Stimulated activated naive B cell treated with anti-CD40 and anti-IgM and Interleukin-4, amounts not matched to agents 10 μg/mL and 1 μg/mL and 100 μg/mL, for 72 hours (primary cell): ENCODE measurements at regions not wholly inside any gene's neighbourhood (a gene's known extent, or its start where the extent isn't known, plus 50 kb on each side); places are given as distances from the start of the nearest gene placed in this dataset.

Source experiments
- ATAC-seq, 2 donors: fragments of 150-1000 bp; cut with Tn5 transposase; replicated peaks; 2 replicates each; pipeline ENCODE4 v1.10.0; 2021; ENCODE audit warnings: moderate library complexity in 1 of 2
- DNase-seq: peaks from one replicate; pipeline ENCODE4 v3.0.0; 2021
- H3K27ac Mint-ChIP-seq: one replicate; pipeline ENCODE4 v1.8.0; 2022; ENCODE audit warnings: mild to moderate bottlenecking, mixed read lengths
- H3K27me3 Mint-ChIP-seq, 2 donors: one replicate each; pipeline ENCODE4 v1.8.0; 2022; ENCODE audit warnings: mixed read lengths in 2 of 2
- H3K36me3 Mint-ChIP-seq, 2 donors: one replicate each; pipeline ENCODE4 v1.8.0; 2022; ENCODE audit warnings: mixed read lengths in 2 of 2, mild to moderate bottlenecking in 1 of 2
- H3K4me1 Mint-ChIP-seq, 2 donors: one replicate each; pipeline ENCODE4 v1.8.0; 2022; ENCODE audit warnings: mixed read lengths in 2 of 2, mild to moderate bottlenecking in 1 of 2
- H3K4me3 Mint-ChIP-seq, 2 donors: one replicate each; pipeline ENCODE4 v1.8.0; 2022; ENCODE audit warnings: mild to moderate bottlenecking in 2 of 2, mixed read lengths in 2 of 2, moderate library complexity in 1 of 2
- H3K9me3 Mint-ChIP-seq, 2 donors: one replicate each; pipeline ENCODE4 v1.8.0; 2022; ENCODE audit warnings: mixed read lengths in 2 of 2, mild to moderate bottlenecking in 1 of 2

GRCh38 chr10:84665211-84665610 lies 336.8 kb downstream of the CCSER2 start:
- Mint-ChIP-seq H3K4me3 (no peak overlapping the region), H3K27me3 (no peaks in the 10 kb centered on the region), H3K27ac (no peak overlapping the region), H3K36me3 (no peaks in the 10 kb centered on the region), H3K4me1 (no peaks in the 10 kb centered on the region), H3K9me3 (no peaks in the 10 kb centered on the region)
- DNase-seq: no peak
- no peak for ATAC-seq

- H3K4me1 Mint-ChIP-seq: no peaks in the 10 kb centered on the region
- no peak overlapping the region for H3K27ac Mint-ChIP-seq
- H3K9me3 Mint-ChIP-seq: peaks cover 0 to 1% of the 10 kb centered on the region in 2 donors
- DNase-seq (no peak), ATAC-seq (no peak)
- H3K27me3 Mint-ChIP-seq: no peaks in the 10 kb centered on the region
- H3K4me3 Mint-ChIP-seq: no peak overlapping the region
- no peaks in the 10 kb centered on the region for H3K36me3 Mint-ChIP-seq
Observed at GRCh38 chr10:84665883-84666463, 337.6 kb downstream of the CCSER2 start.

DNA sequence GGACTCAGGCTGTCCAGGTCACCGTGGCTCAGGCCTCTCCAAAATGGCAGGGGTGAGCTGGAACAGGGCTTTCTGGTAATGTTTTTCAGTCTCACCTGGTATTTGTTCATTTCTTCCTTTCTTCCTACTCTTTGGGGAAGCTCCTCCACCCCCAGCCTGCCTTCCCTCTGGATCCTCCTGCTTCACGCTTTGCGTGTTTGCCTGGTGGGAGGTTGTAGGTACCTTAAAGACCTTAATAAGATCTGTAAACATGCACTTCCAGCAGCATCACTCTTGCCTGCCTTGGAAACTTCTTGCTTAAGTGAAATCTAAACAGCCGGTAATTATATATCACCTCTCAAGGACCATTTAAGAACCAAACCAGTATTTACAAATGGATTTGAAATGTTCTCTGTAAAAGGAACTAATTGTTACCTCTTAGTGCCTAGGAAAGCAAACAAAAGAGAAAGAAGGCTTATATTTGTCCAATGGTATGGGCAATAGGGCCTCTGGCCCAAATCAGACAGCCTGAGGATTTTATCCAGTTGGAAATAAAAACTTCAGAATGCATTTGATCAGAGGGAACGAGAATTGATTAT lies 339.9 kb downstream of the CCSER2 start:
- Mint-ChIP-seq H3K27me3 (no peaks in the 10 kb centered on the region), H3K4me3 (no peak overlapping the region), H3K27ac (no peak overlapping the region), H3K4me1 (no peaks in the 10 kb centered on the region), H3K9me3 (peaks cover 0 to 1% of the 10 kb centered on the region in 2 donors), H3K36me3 (no peaks in the 10 kb centered on the region)
- DNase-seq: no peak
- no peak for ATAC-seq

DNA sequence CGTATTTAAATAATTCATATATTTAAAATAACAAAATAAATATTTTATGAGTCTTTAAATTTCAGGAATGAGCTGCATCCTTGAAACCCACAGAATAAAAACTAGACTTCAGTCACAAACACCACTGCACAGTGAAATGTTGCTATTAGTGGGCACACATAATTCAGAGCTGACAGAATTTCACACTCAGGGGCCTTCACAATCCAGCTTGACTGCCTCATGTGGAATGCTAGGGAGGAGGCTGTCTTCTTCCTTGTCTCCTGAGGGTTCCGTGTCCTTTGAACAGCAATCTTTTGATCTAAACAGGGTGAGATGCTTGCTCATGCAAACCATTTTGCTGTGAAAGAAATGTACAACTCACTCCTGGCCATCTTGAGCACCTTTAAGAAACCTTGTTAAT lies 346.7 kb downstream of the CCSER2 start:
- Mint-ChIP-seq H3K27ac (no peak overlapping the region), H3K36me3 (no peaks in the 10 kb centered on the region), H3K9me3 (peaks cover 0 to 4% of the 10 kb centered on the region in 2 donors), H3K4me1 (no peaks in the 10 kb centered on the region), H3K4me3 (no peak overlapping the region), H3K27me3 (no peaks in the 10 kb centered on the region)
- ATAC-seq: no peak
- DNase-seq: no peak

- Mint-ChIP-seq H3K27me3 (no peaks in the 10 kb centered on the region), H3K27ac (no peak overlapping the region), H3K4me3 (no peak overlapping the region), H3K9me3 (peaks cover 0 to 2% of the 10 kb centered on the region in 2 donors), H3K36me3 (no peaks in the 10 kb centered on the region), H3K4me1 (no peaks in the 10 kb centered on the region)
- DNase-seq: no peak
- no peak for ATAC-seq
Observed at GRCh38 chr10:84676536-84676935, 348.1 kb downstream of the CCSER2 start.

DNA sequence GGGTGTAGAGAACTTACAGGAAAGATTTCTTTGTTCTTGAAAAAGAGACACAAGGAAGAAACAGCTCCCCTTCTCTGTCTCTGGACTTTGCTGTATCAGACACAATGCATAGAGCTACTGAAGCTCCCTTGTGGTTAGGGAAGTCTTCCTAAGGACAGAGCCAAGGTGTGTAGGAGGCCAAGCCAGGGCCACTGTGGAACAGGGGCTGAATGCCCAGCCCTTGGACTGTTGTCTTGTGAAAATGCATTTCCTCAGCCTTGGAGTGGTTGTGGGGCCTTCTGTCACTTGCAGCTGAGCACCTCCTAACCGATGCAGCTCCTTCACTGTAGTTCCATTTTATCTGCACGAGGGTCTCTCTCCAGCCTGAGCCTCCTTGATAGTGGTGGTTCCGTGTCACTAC lies 353.4 kb downstream of the CCSER2 start:
- Mint-ChIP-seq H3K4me1 (no peaks in the 10 kb centered on the region), H3K27ac (no peak overlapping the region), H3K9me3 (no peaks in the 10 kb centered on the region), H3K36me3 (no peaks in the 10 kb centered on the region), H3K27me3 (no peaks in the 10 kb centered on the region), H3K4me3 (no peak overlapping the region)
- no peak for ATAC-seq
- no peak for DNase-seq

DNA sequence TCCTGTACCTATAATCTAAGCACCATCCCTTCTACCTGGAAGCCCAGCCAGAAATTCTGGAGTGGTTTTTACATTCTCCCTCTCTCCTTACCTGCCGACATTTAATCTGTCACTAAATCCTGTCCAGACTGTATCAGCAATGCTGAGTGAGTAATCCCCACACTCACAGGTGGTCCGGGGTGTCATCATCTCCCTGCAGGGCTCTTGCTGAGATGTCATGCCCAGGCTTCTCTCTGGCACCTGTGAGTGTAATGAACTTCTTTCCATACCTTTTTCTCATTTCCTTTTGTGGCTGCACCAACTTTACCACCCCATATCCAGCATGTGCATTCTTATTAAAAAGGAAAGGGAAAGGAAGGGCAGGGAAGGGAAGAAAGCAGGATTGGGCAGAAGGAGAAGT lies 355.2 kb downstream of the CCSER2 start:
- H3K27ac Mint-ChIP-seq: no peak overlapping the region

GRCh38 chr10:84683980-84684740 lies 355.8 kb downstream of the CCSER2 start:
- Mint-ChIP-seq H3K27me3 (no peaks in the 10 kb centered on the region), H3K4me3 (no peak overlapping the region), H3K36me3 (no peaks in the 10 kb centered on the region), H3K27ac (no peak overlapping the region), H3K9me3 (no peaks in the 10 kb centered on the region), H3K4me1 (no peaks in the 10 kb centered on the region)
- DNase-seq (no peak), ATAC-seq (no peak)

More for the DNA sequence above, 355.2 kb downstream of the CCSER2 start:
- ATAC-seq (no peak), DNase-seq (no peak)
- Mint-ChIP-seq H3K27me3 (no peaks in the 10 kb centered on the region), H3K4me3 (no peak overlapping the region), H3K36me3 (no peaks in the 10 kb centered on the region), H3K9me3 (no peaks in the 10 kb centered on the region), H3K4me1 (no peaks in the 10 kb centered on the region)

DNA sequence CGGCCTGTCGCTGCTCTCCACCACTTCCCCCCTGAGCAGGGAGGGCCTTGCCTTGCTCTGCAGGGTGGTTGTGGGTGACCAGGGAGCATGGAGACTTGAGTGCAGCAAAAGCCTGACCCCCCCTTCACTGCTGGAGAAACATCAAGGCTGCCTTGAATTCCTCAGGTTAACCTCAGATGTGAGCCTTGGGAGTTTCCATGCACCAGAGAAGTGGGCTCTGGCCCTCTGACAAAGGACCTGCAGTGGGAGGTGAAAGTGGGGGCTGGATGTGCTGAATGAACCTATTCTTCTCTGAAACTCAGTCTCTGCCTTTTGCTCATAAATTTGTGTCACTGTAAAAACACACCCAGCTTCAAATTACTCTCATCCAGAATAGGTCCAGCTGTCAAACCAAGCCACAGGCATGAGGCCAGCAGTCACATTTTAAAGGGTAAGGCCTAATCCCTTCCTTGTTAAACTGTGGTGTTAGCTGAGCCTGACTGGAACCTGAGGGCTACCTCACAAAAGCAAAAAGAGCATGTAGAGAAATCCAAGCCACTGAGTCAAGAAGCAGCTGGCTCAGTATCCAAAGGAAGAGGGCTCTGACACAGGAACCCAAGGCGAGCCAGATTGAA lies 356.8 kb downstream of the CCSER2 start:
- H3K27me3 Mint-ChIP-seq: no peaks in the 10 kb centered on the region
- H3K9me3 Mint-ChIP-seq: no peaks in the 10 kb centered on the region
- no peak overlapping the region for H3K4me3 Mint-ChIP-seq
- ATAC-seq: no peak
- H3K27ac Mint-ChIP-seq: no peak overlapping the region
- no peak for DNase-seq
- H3K4me1 Mint-ChIP-seq: no peaks in the 10 kb centered on the region
- no peaks in the 10 kb centered on the region for H3K36me3 Mint-ChIP-seq

- Mint-ChIP-seq H3K9me3 (peaks cover 4 to 8% of the 10 kb centered on the region in 2 donors), H3K27ac (no peak overlapping the region), H3K4me3 (no peak overlapping the region), H3K27me3 (no peaks in the 10 kb centered on the region), H3K4me1 (no peaks in the 10 kb centered on the region), H3K36me3 (no peaks in the 10 kb centered on the region)
- DNase-seq: no peak
- no peak for ATAC-seq
Observed at GRCh38 chr10:84693006-84693405, 364.6 kb downstream of the CCSER2 start.

GRCh38 chr10:84695902-84696301 lies 367.5 kb downstream of the CCSER2 start:
- no peaks in the 10 kb centered on the region for H3K36me3 Mint-ChIP-seq
- H3K4me1 Mint-ChIP-seq: no peaks in the 10 kb centered on the region
- H3K9me3 Mint-ChIP-seq: peaks cover 4 to 8% of the 10 kb centered on the region in 2 donors
- no peak overlapping the region for H3K27ac Mint-ChIP-seq
- DNase-seq (no peak), ATAC-seq (no peak)
- H3K27me3 Mint-ChIP-seq: no peaks in the 10 kb centered on the region
- no peak overlapping the region for H3K4me3 Mint-ChIP-seq

DNA sequence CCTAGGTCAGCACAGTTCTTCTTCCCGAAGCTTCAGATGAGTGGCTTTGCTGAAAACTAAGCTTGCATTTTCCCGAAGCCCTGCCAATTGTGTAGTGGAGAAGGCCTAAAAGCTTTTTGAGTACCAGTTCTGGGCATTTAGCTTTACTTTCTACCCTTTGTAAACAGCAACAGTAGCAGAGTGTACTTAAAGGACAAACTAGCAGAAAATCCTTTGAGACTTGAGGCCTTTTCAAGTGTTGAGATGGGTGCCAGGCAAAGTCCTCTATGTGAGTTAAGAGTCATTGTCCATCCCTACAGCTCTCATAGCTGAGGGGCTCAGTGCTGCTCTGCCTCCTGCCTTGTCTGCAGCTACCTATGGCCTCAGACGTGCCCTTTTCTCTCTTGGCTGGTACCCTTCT lies 368.2 kb downstream of the CCSER2 start:
- no peak for DNase-seq
- no peak for ATAC-seq
- Mint-ChIP-seq H3K9me3 (peaks cover 4 to 8% of the 10 kb centered on the region in 2 donors), H3K27me3 (no peaks in the 10 kb centered on the region), H3K36me3 (no peaks in the 10 kb centered on the region), H3K4me1 (no peaks in the 10 kb centered on the region), H3K27ac (no peak overlapping the region), H3K4me3 (no peak overlapping the region)

GRCh38 chr10:84698989-84699388 lies 370.6 kb downstream of the CCSER2 start:
- no peak for ATAC-seq
- Mint-ChIP-seq H3K9me3 (no peaks in the 10 kb centered on the region), H3K4me3 (no peak overlapping the region), H3K4me1 (no peaks in the 10 kb centered on the region), H3K27ac (no peak overlapping the region), H3K27me3 (no peaks in the 10 kb centered on the region), H3K36me3 (no peaks in the 10 kb centered on the region)
- DNase-seq: no peak

- no peaks in the 10 kb centered on the region for H3K27me3 Mint-ChIP-seq
- H3K9me3 Mint-ChIP-seq: no peaks in the 10 kb centered on the region
- H3K4me3 Mint-ChIP-seq: no peak overlapping the region
- no peak overlapping the region for H3K27ac Mint-ChIP-seq
- DNase-seq: no peak
- H3K36me3 Mint-ChIP-seq: no peaks in the 10 kb centered on the region
- ATAC-seq: no peak
- no peaks in the 10 kb centered on the region for H3K4me1 Mint-ChIP-seq
Observed at GRCh38 chr10:84700668-84701369, 372.4 kb downstream of the CCSER2 start.
